Sigmoid colon (tissue), 4 donors: ENCODE measurements at regions not wholly inside any gene's neighbourhood (a gene's known extent, or its start where the extent isn't known, plus 50 kb on each side); places are given as distances from the start of the nearest gene placed in this dataset.

Experiments used
- POLR2A ChIP-seq, 2 donors: fragments of 450-650 bp; IDR thresholded peaks; one replicate each; pipeline ENCODE4 v1.6.1; 2016; ENCODE audit warnings: antibody characterized with exemption in 2 of 2, mild to moderate bottlenecking in 2 of 2, moderate library complexity in 2 of 2
- POLR2AphosphoS5 ChIP-seq, 4 donors: sonication (generic); formaldehyde crosslinking; IDR thresholded peaks; one replicate each; pipeline ENCODE4 v1.6.1; 2017; ENCODE audit warnings: antibody characterized with exemption in 4 of 4
- TF ChIP-seq, protein P1 (sequence below), 4 experiments: fragments of 450-650 bp in 3 of 4; fragments of 200-600 bp in 1 of 4; IDR thresholded peaks; one replicate each; pipeline ENCODE4 v1.5.1; 2016 to 2019; ENCODE audit warnings: antibody characterized with exemption in 4 of 4, mild to moderate bottlenecking in 3 of 4, moderate library complexity in 2 of 4

DNA sequence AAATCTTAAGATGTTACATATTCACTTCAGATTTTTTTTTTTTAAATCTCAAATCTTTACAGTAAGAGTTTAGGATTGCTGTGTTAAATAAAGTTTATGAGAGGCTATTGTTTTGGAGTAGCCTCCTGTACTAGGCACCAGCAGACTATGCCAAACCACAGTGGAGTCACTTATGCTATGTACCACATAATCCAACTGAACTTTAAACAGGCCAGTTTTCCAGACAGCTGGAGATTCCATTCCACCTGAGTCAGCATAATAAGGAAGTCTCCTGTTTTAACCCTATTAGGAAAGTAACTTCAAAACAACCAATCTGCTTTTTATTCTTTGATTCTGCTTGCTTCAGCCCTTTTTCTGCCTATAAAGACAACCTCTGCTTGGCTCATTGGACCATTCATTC, 205.2 kb downstream of the CSNK1G3 start:
- TF ChIP-seq POLR2AphosphoS5 (IDR thresholded peaks at IDR 0.05) (no peak), POLR2A (IDR thresholded peaks at IDR 0.05) (no peak)
- TF ChIP-seq, protein P1, sequence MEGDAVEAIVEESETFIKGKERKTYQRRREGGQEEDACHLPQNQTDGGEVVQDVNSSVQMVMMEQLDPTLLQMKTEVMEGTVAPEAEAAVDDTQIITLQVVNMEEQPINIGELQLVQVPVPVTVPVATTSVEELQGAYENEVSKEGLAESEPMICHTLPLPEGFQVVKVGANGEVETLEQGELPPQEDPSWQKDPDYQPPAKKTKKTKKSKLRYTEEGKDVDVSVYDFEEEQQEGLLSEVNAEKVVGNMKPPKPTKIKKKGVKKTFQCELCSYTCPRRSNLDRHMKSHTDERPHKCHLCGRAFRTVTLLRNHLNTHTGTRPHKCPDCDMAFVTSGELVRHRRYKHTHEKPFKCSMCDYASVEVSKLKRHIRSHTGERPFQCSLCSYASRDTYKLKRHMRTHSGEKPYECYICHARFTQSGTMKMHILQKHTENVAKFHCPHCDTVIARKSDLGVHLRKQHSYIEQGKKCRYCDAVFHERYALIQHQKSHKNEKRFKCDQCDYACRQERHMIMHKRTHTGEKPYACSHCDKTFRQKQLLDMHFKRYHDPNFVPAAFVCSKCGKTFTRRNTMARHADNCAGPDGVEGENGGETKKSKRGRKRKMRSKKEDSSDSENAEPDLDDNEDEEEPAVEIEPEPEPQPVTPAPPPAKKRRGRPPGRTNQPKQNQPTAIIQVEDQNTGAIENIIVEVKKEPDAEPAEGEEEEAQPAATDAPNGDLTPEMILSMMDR (IDR thresholded peaks at IDR 0.05), result no peak
